Panc1 (cell line): ENCODE measurements at regions not wholly inside any gene's neighbourhood (a gene's known extent, or its start where the extent isn't known, plus 50 kb on each side); places are given as distances from the start of the nearest gene placed in this dataset.

Experiments used
- ATAC-seq: fragments of 200-7000 bp; cut with Tn5 transposase; 2 replicates; pipeline ENCODE4 v1.9.1; 2020; ENCODE audit warnings: mild to moderate bottlenecking, moderate library complexity
- BruUV-seq: library from RNA; stranded (reverse); fragments of 400-500 nt; replicated peaks from 2 replicates; lab custom pipeline; 2021; lab: Mats Ljungman, UMichigan
- CTCF ChIA-PET: fragments of 300-600 bp; sonication (Branson Sonifier 250); formaldehyde crosslinking; loops from one replicate; lab custom pipeline; 2022; ENCODE audit warnings: antibody characterized with exemption; lab: Charles Lee
- POLR2A ChIA-PET: fragments of 300-600 bp; sonication (Branson Sonifier 250); formaldehyde crosslinking; loops from one replicate; lab custom pipeline; 2022; ENCODE audit warnings: antibody characterized with exemption; lab: Charles Lee
- DNase-seq: peaks from one replicate; pipeline ENCODE4 v3.0.0-alpha.2; 2010; ENCODE audit warnings: low read depth, low spot score
- H3K27ac ChIP-seq: 2 replicates; pipeline ENCODE4 v1.5.1; 2011; ENCODE audit warnings: mild to moderate bottlenecking, low read length, inconsistent platforms
- H3K27me3 ChIP-seq: fragments of 200-500 bp; sonication (Bioruptor generic); 2 replicates; pipeline ENCODE4 v1.6.0; 2014; ENCODE audit warnings: low read length, inconsistent platforms; ENCODE audit not compliant: control insufficient read depth, insufficient read depth
- H3K36me3 ChIP-seq: fragments of 200-500 bp; sonication (Bioruptor generic); 2 replicates; pipeline ENCODE4 v1.5.1; 2014; ENCODE audit warnings: inconsistent platforms, mild to moderate bottlenecking, low read length, moderate library complexity; ENCODE audit not compliant: control insufficient read depth, insufficient read depth
- H3K4me1 ChIP-seq: 2 replicates; pipeline ENCODE4 v1.5.1; 2011; ENCODE audit warnings: inconsistent platforms, mild to moderate bottlenecking, low read length, moderate library complexity; ENCODE audit not compliant: control insufficient read depth, insufficient read depth
- H3K4me3 ChIP-seq, 2 experiments: 2 replicates each; pipeline ENCODE4 v1.5.1; 2011 to 2012; ENCODE audit warnings: low read depth in 2 of 2, low read length in 2 of 2, mild to moderate bottlenecking in 2 of 2, inconsistent platforms in 1 of 2, moderate library complexity in 1 of 2
- H3K9me3 ChIP-seq: fragments of 200-500 bp; sonication (Bioruptor generic); 2 replicates; pipeline ENCODE4 v1.5.1; 2014; ENCODE audit warnings: low read depth, mild to moderate bottlenecking, inconsistent platforms, low read length, moderate library complexity; ENCODE audit not compliant: control insufficient read depth, insufficient read depth
- CTCF ChIP-seq: fragments of 450-650 bp; IDR thresholded peaks from 2 replicates; pipeline ENCODE4 v1.5.1; 2017; ENCODE audit warnings: mild to moderate bottlenecking
- POLR2AphosphoS5 ChIP-seq: IDR thresholded peaks from 2 replicates; pipeline ENCODE4 v1.6.1; 2012; ENCODE audit warnings: mild to moderate bottlenecking, low read depth, low read length, moderate library complexity
- REST ChIP-seq, 2 experiments: IDR thresholded peaks; 2 replicates each; pipeline ENCODE4 v1.6.1; 2011 to 2012; ENCODE audit warnings: low read depth in 2 of 2, control low read depth in 1 of 2, low read length in 1 of 2, mild to moderate bottlenecking in 1 of 2, moderate library complexity in 1 of 2; ENCODE audit not compliant: insufficient read depth in 1 of 2
- SIN3A ChIP-seq: IDR thresholded peaks from 2 replicates; pipeline ENCODE4 v1.6.1; 2012; ENCODE audit warnings: low read depth, mild to moderate bottlenecking, low read length, moderate library complexity, borderline replicate concordance; ENCODE audit not compliant: insufficient read depth
- TCF7L2 ChIP-seq: IDR thresholded peaks from 2 replicates; pipeline ENCODE4 v1.6.1; 2011; ENCODE audit warnings: mild to moderate bottlenecking, low read depth, low read length, inconsistent platforms
- in situ Hi-C: cut with HindIII; loops from 2 replicates; pipeline ENCODE4 v1.10.0; 2016; ENCODE audit warnings: low sequenced_read_pairs, low pct_unique_long_range_greater_than_20kb
- intact Hi-C: fragments of 100-400 bp; cut with micrococcal nuclease; formaldehyde crosslinking; loops from one replicate; pipeline ENCODE4 v1.10.0; 2022; ENCODE audit not compliant: unreplicated experiment

GRCh38 chr17:77687921-77688320 lies 270.6 kb upstream of the TNRC6C start:
- CTCF ChIA-PET = no interaction called here
- Histone ChIP-seq H3K9me3 (no peaks in the 10 kb centered on the region), H3K4me1 (no peaks in the 10 kb centered on the region), H3K36me3 (no peaks in the 10 kb centered on the region), H3K4me3 (no peak overlapping the region), H3K27me3 (peaks cover 32% of the 10 kb centered on the region), H3K27ac (no peak overlapping the region)
- no peak for TF ChIP-seq POLR2AphosphoS5
- TF ChIP-seq REST (IDR thresholded peaks at IDR 0.05; ENCODE audit: insufficient read depth in 1 of 2, low read depth in 2 of 2, low read length in 1 of 2) = no peak
- no peak for TF ChIP-seq CTCF
- TF ChIP-seq SIN3A = no peak
- no peak for TF ChIP-seq TCF7L2
- ATAC-seq = no peak
- DNase-seq = no peak
- POLR2A ChIA-PET = no interaction called here
- in situ Hi-C loops (no loop called here), intact Hi-C loops (no loop called here)
- no TSS peak for BruUV-seq

- Histone ChIP-seq H3K36me3 (no peaks in the 10 kb centered on the region), H3K27ac (no peak overlapping the region), H3K27me3 (peaks cover 37% of the 10 kb centered on the region), H3K9me3 (no peaks in the 10 kb centered on the region), H3K4me3 (no peak overlapping the region), H3K4me1 (no peaks in the 10 kb centered on the region)
- intact Hi-C loops (no loop called here), in situ Hi-C loops (no loop called here)
- CTCF ChIA-PET = no interaction called here
- DNase-seq = no peak
- no TSS peak for BruUV-seq
- no peak for ATAC-seq
- no peak for TF ChIP-seq POLR2AphosphoS5
- no peak for TF ChIP-seq SIN3A
- POLR2A ChIA-PET = no interaction called here
These were observed 270.1 kb upstream of the TNRC6C start for GRCh38 chr17:77688369-77688768.

- intact Hi-C loops (no loop called here), in situ Hi-C loops (no loop called here)
- no TSS peak for BruUV-seq
- Histone ChIP-seq H3K4me3 (no peak overlapping the region), H3K27ac (no peak overlapping the region), H3K36me3 (no peaks in the 10 kb centered on the region), H3K4me1 (no peaks in the 10 kb centered on the region), H3K9me3 (no peaks in the 10 kb centered on the region), H3K27me3 (peaks cover 49% of the 10 kb centered on the region)
- DNase-seq (no peak), ATAC-seq (no peak)
- ChIA-PET POLR2A (interaction anchor here (0.6 to 0.9 kb wide), 3 partner anchors 16 to 377 kb away, joined by 3 to 11 read pairs (median 3); no protein-coding TSS in a partner anchor), CTCF (interaction anchor here (0.6 to 0.8 kb wide), 2 partner anchors 16 to 34 kb away, joined by 3 read pairs; no protein-coding TSS in a partner anchor)
- TF ChIP-seq SIN3A = no peak
- no peak for TF ChIP-seq CTCF
- TF ChIP-seq TCF7L2 = no peak
- TF ChIP-seq POLR2AphosphoS5 = no peak
- no peak for TF ChIP-seq REST (IDR thresholded peaks at IDR 0.05; ENCODE audit: insufficient read depth in 1 of 2, low read depth in 2 of 2, low read length in 1 of 2)
These were observed 268.0 kb upstream of the TNRC6C start for GRCh38 chr17:77690271-77691161.
